K562 (cell line): ENCODE measurements at regions not wholly inside any gene's neighbourhood (a gene's known extent, or its start where the extent isn't known, plus 50 kb on each side); places are given as distances from the start of the nearest gene placed in this dataset.

Experiments
- ATAC-seq: fragments of 200-7000 bp; cut with Tn5 transposase; 3 replicates; pipeline ENCODE4 v1.9.1; 2020; ENCODE audit warnings: moderate library complexity
- BruUV-seq: library from RNA; stranded (reverse); fragments of 400-500 nt; replicated peaks from 2 replicates; lab custom pipeline; 2021; lab: Mats Ljungman, UMichigan
- CTCF ChIA-PET: fragments of 300-600 bp; formaldehyde crosslinking; extraction: SDS; loops from one replicate; lab custom pipeline; 2021; ENCODE audit warnings: low intra/inter-chr PET ratio; lab: Yijun Ruan, JAX
- POLR2A ChIA-PET: fragments of 300-600, 350-650 bp; sonication (Branson Sonifier 250); formaldehyde crosslinking; extraction: SDS; loops from one replicate; lab custom pipeline; 2021; ENCODE audit warnings: antibody characterized with exemption, inconsistent platforms; lab: Yijun Ruan, JAX
- DNase-seq, 4 experiments: peaks; one replicate each; pipeline versions ENCODE4 v3.0.0 to v3.0.0-alpha.2; 2011 to 2018; ENCODE audit warnings: low spot score in 3 of 4, mixed read lengths in 3 of 4; ENCODE audit errors: extremely low read depth in 1 of 4
- FAIRE-seq: peaks from 2 replicates; lab custom pipeline; 2011; peaks lifted over from hg19 to GRCh38; lab: Jason Lieb, UNC
- H2AFZ ChIP-seq: 2 replicates; pipeline ENCODE4 v1.6.0; 2011; ENCODE audit warnings: low read depth, low read length, control low read depth, inconsistent platforms
- H3K27ac ChIP-seq: fragments of 200-600 bp; 3 replicates; pipeline ENCODE4 v1.8.0; 2011; ENCODE audit warnings: low read depth, mild to moderate bottlenecking, control low read depth, inconsistent platforms, low read length, moderate library complexity, mixed read lengths; ENCODE audit errors: extremely low read depth
- H3K27me3 ChIP-seq, 2 experiments: fragments of 300-600 bp in 1 of 2; 2 replicates in 1 of 2; 3 replicates in 1 of 2; pipeline versions ENCODE4 v1.6.0 to v1.8.0; 2011; ENCODE audit warnings: inconsistent platforms in 2 of 2, low read length in 2 of 2, mild to moderate bottlenecking in 1 of 2, mixed read lengths in 1 of 2, moderate library complexity in 1 of 2; ENCODE audit not compliant: control insufficient read depth in 2 of 2, insufficient read depth in 2 of 2
- H3K36me3 ChIP-seq: fragments of 300-600 bp; 3 replicates; pipeline ENCODE4 v1.8.0; 2011; ENCODE audit warnings: mild to moderate bottlenecking, low read length, inconsistent platforms; ENCODE audit not compliant: control insufficient read depth, insufficient read depth
- H3K4me1 ChIP-seq, 2 experiments: fragments of 200-600 bp in 1 of 2; replicated peaks in 1 of 2; 2 replicates in 1 of 2; 3 replicates in 1 of 2; pipeline versions ENCODE4 v1.5.1 to v1.8.0; 2011; ENCODE audit warnings: inconsistent platforms in 2 of 2, low read length in 2 of 2, mild to moderate bottlenecking in 1 of 2, mixed read lengths in 1 of 2, moderate library complexity in 1 of 2; ENCODE audit not compliant: control insufficient read depth in 2 of 2, insufficient read depth in 2 of 2
- H3K4me2 ChIP-seq: 2 replicates; pipeline ENCODE4 v1.6.1; 2011; ENCODE audit warnings: low read length, control low read depth, inconsistent platforms, mixed read lengths; ENCODE audit not compliant: insufficient read depth
- H3K4me3 ChIP-seq: fragments of 200-600 bp; sonication (generic), shearing (Covaris generic); 2 replicates; pipeline ENCODE4 v1.5.1; 2016; ENCODE audit warnings: control low read depth, inconsistent platforms
- H3K79me2 ChIP-seq: fragments of 200-600 bp; 3 replicates; pipeline ENCODE4 v1.8.0; 2011; ENCODE audit warnings: low read length, inconsistent platforms; ENCODE audit not compliant: control insufficient read depth, insufficient read depth
- H3K9ac ChIP-seq, 2 experiments: 2 replicates each; pipeline versions ENCODE4 v1.6.0 to v1.6.1; 2011; ENCODE audit warnings: low read depth in 2 of 2, low read length in 2 of 2, control low read depth in 1 of 2, inconsistent platforms in 1 of 2, mild to moderate bottlenecking in 1 of 2, mixed read lengths in 1 of 2; ENCODE audit not compliant: insufficient read depth in 1 of 2
- H3K9me1 ChIP-seq: one replicate; pipeline ENCODE4 v1.6.0; 2011; ENCODE audit warnings: inconsistent platforms, mild to moderate bottlenecking, low read length, moderate library complexity; ENCODE audit not compliant: control insufficient read depth, insufficient read depth
- H3K9me3 ChIP-seq: replicated peaks from 2 replicates; pipeline ENCODE4 v1.5.1; 2011; ENCODE audit warnings: low read depth, low read length, inconsistent platforms; ENCODE audit not compliant: control insufficient read depth, insufficient read depth
- H4K20me1 ChIP-seq: replicated peaks from 2 replicates; pipeline ENCODE4 v1.6.1; 2011; ENCODE audit warnings: low read length, inconsistent platforms, mixed read lengths; ENCODE audit not compliant: control insufficient read depth, insufficient read depth
- FOXK1 ChIP-seq: sonication (generic); formaldehyde crosslinking; IDR thresholded peaks from 2 replicates; pipeline ENCODE4 v1.8.0; 2022; ENCODE audit warnings: missing genetic modification reagents, mild to moderate bottlenecking, borderline replicate concordance
- FOXM1 ChIP-seq, 2 experiments: fragments of 450-650 bp in 1 of 2; sonication (generic) in 1 of 2; formaldehyde crosslinking in 1 of 2; IDR thresholded peaks; 2 replicates each; pipeline versions ENCODE4 v1.6.1 to v1.9.0; 2017 to 2022; ENCODE audit warnings: low read depth in 2 of 2, mild to moderate bottlenecking in 2 of 2, missing genetic modification reagents in 1 of 2, moderate library complexity in 1 of 2
- GTF2F1 ChIP-seq: IDR thresholded peaks from 2 replicates; pipeline ENCODE4 v1.6.1; 2011; ENCODE audit warnings: low read depth, low read length, improper control_type of control experiment
- MAFG ChIP-seq: fragments of 450-650 bp; conservative IDR thresholded peaks from 2 replicates; pipeline ENCODE4 v1.6.1; 2016; ENCODE audit warnings: missing genetic modification characterization, missing compliant biosample characterization
- NFIC ChIP-seq: fragments of 450-650 bp; IDR thresholded peaks from 2 replicates; pipeline ENCODE4 v1.6.1; 2017; ENCODE audit warnings: mild to moderate bottlenecking, inconsistent platforms
- NONO ChIP-seq, 2 experiments: fragments of 200-400 bp in 1 of 2; fragments of 450-650 bp in 1 of 2; formaldehyde crosslinking in 1 of 2; IDR thresholded peaks; 2 replicates each; pipeline ENCODE4 v1.6.1; 2017; ENCODE audit warnings: low read depth in 2 of 2, mild to moderate bottlenecking in 2 of 2, moderate library complexity in 2 of 2, low read length in 1 of 2
- PPARD ChIP-seq: fragments of 250-450 bp; sonication (Bioruptor Pico); IDR thresholded peaks from 2 replicates; pipeline ENCODE4 v1.8.0; 2022; ENCODE audit warnings: inconsistent platforms, mild to moderate bottlenecking, moderate library complexity
- RHOXF2B ChIP-seq: fragments of 250-450 bp; sonication (Bioruptor Pico); conservative IDR thresholded peaks from 2 replicates; pipeline ENCODE4 v1.5.1; 2021
- SRSF7 ChIP-seq: fragments of 200-400 bp; formaldehyde crosslinking; optimal IDR thresholded peaks from 2 replicates; pipeline ENCODE3; 2017; ENCODE audit warnings: mild to moderate bottlenecking, low read depth, low read length
- ZNF175 ChIP-seq: fragments of 200-800 bp; sonication (Bioruptor generic); IDR thresholded peaks from 2 replicates; pipeline ENCODE4 v1.6.1; 2016; ENCODE audit warnings: low read depth, mild to moderate bottlenecking, missing genetic modification characterization, missing compliant biosample characterization
- ZNF583 ChIP-seq: fragments of 250-450 bp; sonication (Bioruptor Pico); IDR thresholded peaks from 2 replicates; pipeline ENCODE4 v1.4.0; 2020
- ZNF644 ChIP-seq: fragments of 200-800 bp; sonication (Bioruptor generic); IDR thresholded peaks from 2 replicates; pipeline ENCODE4 v1.6.1; 2016; ENCODE audit warnings: low read depth, missing genetic modification characterization, missing compliant biosample characterization
- ZNF717 ChIP-seq: fragments of 250-450 bp; sonication (Bioruptor Pico); IDR thresholded peaks from 2 replicates; pipeline ENCODE4 v1.5.0; 2021
- ZNF79 ChIP-seq: fragments of 250-450 bp; sonication (Bioruptor Pico); IDR thresholded peaks from 2 replicates; pipeline ENCODE4 v1.4.0; 2020; ENCODE audit warnings: low read depth, mild to moderate bottlenecking, moderate library complexity
- WGBS: fragments of 100-300 bp; shearing (Covaris generic); methylation state at CpG from one replicate; pipeline ENCODE4 v1.1.6; 2016; ENCODE audit warnings: low coverage, mixed read lengths; ENCODE audit not compliant: insufficient coverage; ENCODE audit errors: missing lambda C conversion rate; 5-methylcytosine and 5-hydroxymethylcytosine counted together
- in situ Hi-C: fragments of 300-500 bp; cut with MboI; formaldehyde crosslinking; loops from 4 replicates; pipeline ENCODE4 v1.15.0; 2018; ENCODE audit warnings: inconsistent platforms, mixed read lengths
- intact Hi-C: fragments of 100-400 bp; cut with micrococcal nuclease; formaldehyde crosslinking; loops from 2 replicates; pipeline ENCODE4 v1.14.2; 2022
- TF ChIP-seq, protein P1 (sequence below): sonication (generic); formaldehyde crosslinking; IDR thresholded peaks from 2 replicates; pipeline ENCODE4 v1.8.0; 2022; ENCODE audit warnings: missing genetic modification reagents, mild to moderate bottlenecking, borderline replicate concordance
- TF ChIP-seq, protein P2 (sequence below): fragments of 450-650 bp; IDR thresholded peaks from 2 replicates; pipeline ENCODE4 v1.6.1; 2018; ENCODE audit not compliant: partially characterized antibody
- TF ChIP-seq, protein P3 (sequence below): fragments of 250-450 bp; sonication (Bioruptor Pico); IDR thresholded peaks from 2 replicates; pipeline ENCODE4 v1.4.0; 2020; ENCODE audit warnings: borderline replicate concordance

DNA sequence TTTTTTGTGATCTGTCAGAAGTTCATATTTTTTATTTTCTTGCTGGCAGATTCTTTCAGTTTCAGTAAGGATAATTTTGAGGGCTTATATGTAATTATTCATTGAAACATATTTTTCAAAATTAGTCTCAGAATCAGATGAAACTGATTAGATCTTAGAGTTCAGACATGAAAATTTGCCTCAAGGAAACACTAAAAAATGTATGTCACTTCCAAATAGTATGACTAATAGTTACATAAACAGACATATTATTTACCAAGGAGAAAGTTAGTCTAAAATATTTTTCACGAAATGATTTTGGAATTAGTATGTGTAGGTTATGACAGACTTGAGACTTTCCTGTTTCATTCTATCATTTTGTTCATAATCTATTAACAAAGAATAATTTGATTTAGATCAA is 628.6 kb downstream of the CCDC85A start:
- CTCF ChIA-PET, result no interaction called here
- Histone ChIP-seq H3K79me2 (no peaks in the 10 kb centered on the region), H3K4me3 (no peak overlapping the region), H3K9me3 (no peaks in the 10 kb centered on the region), H2AFZ (no peak overlapping the region), H3K36me3 (no peaks in the 10 kb centered on the region), H3K27me3 (no peaks in the 10 kb centered on the region), H3K9ac (no peak overlapping the region), H4K20me1 (no peaks in the 10 kb centered on the region), H3K4me2 (no peak overlapping the region), H3K4me1 (no peaks in the 10 kb centered on the region), H3K9me1 (no peaks in the 10 kb centered on the region), H3K27ac (no peak overlapping the region)
- intact Hi-C loops, result no loop called here
- 0% methylated on average over 1 of the region's 1 CpG for WGBS
- no peak for DNase-seq
- in situ Hi-C loops, result no loop called here
- no peak for FAIRE-seq
- POLR2A ChIA-PET, result no interaction called here
- ATAC-seq, result no peak
- no TSS peak for BruUV-seq
- TF ChIP-seq FOXK1 (CRISPR knock-in tag) (no peak), FOXM1 (IDR thresholded peaks at IDR 0.05; ENCODE audit: low read depth) (no peak), FOXM1 (CRISPR knock-in tag; IDR thresholded peaks at IDR 0.05; ENCODE audit: low read depth) (no peak), PPARD (CRISPR knock-in tag) (no peak), MAFG (tag) (no peak), RHOXF2B (CRISPR knock-in tag) (no peak), ZNF717 (CRISPR knock-in tag) (no peak), SRSF7 (no peak), ZNF175 (CRISPR knock-in tag) (no peak), ZNF583 (CRISPR knock-in tag) (no peak), GTF2F1 (no peak), NONO (IDR thresholded peaks at IDR 0.05; ENCODE audit: low read depth in 2 of 2, low read length in 1 of 2) (no peak), ZNF644 (tag) (no peak), ZNF79 (CRISPR knock-in tag) (no peak), NFIC (no peak)
- TF ChIP-seq, protein P1, sequence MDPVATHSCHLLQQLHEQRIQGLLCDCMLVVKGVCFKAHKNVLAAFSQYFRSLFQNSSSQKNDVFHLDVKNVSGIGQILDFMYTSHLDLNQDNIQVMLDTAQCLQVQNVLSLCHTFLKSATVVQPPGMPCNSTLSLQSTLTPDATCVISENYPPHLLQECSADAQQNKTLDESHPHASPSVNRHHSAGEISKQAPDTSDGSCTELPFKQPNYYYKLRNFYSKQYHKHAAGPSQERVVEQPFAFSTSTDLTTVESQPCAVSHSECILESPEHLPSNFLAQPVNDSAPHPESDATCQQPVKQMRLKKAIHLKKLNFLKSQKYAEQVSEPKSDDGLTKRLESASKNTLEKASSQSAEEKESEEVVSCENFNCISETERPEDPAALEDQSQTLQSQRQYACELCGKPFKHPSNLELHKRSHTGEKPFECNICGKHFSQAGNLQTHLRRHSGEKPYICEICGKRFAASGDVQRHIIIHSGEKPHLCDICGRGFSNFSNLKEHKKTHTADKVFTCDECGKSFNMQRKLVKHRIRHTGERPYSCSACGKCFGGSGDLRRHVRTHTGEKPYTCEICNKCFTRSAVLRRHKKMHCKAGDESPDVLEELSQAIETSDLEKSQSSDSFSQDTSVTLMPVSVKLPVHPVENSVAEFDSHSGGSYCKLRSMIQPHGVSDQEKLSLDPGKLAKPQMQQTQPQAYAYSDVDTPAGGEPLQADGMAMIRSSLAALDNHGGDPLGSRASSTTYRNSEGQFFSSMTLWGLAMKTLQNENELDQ (CRISPR knock-in tag), result no peak
- TF ChIP-seq, protein P2, sequence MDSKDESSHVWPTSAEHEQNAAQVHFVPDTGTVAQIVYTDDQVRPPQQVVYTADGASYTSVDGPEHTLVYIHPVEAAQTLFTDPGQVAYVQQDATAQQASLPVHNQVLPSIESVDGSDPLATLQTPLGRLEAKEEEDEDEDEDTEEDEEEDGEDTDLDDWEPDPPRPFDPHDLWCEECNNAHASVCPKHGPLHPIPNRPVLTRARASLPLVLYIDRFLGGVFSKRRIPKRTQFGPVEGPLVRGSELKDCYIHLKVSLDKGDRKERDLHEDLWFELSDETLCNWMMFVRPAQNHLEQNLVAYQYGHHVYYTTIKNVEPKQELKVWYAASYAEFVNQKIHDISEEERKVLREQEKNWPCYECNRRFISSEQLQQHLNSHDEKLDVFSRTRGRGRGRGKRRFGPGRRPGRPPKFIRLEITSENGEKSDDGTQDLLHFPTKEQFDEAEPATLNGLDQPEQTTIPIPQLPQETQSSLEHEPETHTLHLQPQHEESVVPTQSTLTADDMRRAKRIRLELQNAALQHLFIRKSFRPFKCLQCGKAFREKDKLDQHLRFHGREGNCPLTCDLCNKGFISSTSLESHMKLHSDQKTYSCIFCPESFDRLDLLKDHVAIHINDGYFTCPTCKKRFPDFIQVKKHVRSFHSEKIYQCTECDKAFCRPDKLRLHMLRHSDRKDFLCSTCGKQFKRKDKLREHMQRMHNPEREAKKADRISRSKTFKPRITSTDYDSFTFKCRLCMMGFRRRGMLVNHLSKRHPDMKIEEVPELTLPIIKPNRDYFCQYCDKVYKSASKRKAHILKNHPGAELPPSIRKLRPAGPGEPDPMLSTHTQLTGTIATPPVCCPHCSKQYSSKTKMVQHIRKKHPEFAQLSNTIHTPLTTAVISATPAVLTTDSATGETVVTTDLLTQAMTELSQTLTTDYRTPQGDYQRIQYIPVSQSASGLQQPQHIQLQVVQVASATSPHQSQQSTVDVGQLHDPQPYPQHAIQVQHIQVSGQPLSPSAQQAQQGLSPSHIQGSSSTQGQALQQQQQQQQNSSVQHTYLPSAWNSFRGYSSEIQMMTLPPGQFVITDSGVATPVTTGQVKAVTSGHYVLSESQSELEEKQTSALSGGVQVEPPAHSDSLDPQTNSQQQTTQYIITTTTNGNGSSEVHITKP, result no peak
- TF ChIP-seq, protein P3, sequence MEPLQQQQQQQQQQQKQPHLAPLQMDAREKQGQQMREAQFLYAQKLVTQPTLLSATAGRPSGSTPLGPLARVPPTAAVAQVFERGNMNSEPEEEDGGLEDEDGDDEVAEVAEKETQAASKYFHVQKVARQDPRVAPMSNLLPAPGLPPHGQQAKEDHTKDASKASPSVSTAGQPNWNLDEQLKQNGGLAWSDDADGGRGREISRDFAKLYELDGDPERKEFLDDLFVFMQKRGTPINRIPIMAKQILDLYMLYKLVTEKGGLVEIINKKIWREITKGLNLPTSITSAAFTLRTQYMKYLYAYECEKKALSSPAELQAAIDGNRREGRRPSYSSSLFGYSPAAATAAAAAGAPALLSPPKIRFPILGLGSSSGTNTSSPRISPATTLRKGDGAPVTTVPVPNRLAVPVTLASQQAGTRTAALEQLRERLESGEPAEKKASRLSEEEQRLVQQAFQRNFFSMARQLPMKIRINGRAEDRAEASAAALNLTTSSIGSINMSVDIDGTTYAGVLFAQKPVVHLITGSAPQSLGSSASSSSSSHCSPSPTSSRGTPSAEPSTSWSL (CRISPR knock-in tag), result no peak
